NCI-H2196 (cell line): ENCODE measurements at regions not wholly inside any gene's neighbourhood (a gene's known extent, or its start where the extent isn't known, plus 50 kb on each side); places are given as distances from the start of the nearest gene placed in this dataset.

Source experiments
- DNase-seq: peaks from one replicate; lab custom pipeline; 2025; ENCODE audit not compliant: unreplicated experiment; lab: John Stamatoyannopoulos, UW

GRCh38 chr9:135219676-135220600, 132.5 kb downstream of the OLFM1 start:
- no peak for DNase-seq

GRCh38 chr9:135220601-135221575, 133.4 kb downstream of the OLFM1 start:
- DNase-seq = no peak

GRCh38 chr9:135221576-135221950, 134.1 kb downstream of the OLFM1 start:
- no peak for DNase-seq

GRCh38 chr9:135221951-135222631, 134.6 kb downstream of the OLFM1 start:
- DNase-seq = no peak

GRCh38 chr9:135222881-135223760, 135.7 kb downstream of the OLFM1 start:
- DNase-seq = no peak

DNA sequence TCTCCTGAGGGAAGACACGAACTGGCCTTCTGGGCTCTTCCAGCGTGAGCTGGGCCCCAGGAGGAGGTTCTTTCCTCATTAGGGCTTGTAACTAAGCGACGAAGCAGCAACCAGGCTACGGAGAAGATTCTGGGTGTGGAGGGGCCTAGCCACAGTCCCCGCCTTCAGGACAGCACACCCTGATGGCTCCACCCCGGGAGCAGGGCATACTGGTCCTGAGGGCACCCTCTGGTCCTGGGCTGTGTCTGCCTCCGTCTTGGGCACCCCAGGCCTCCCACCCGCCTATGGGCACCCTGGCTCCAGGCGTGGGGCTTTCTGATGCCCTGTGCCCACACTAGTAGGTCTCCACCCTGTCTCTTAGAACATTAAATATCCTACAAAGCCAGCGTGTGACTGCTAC, 136.4 kb downstream of the OLFM1 start:
- DNase-seq = no peak

DNA sequence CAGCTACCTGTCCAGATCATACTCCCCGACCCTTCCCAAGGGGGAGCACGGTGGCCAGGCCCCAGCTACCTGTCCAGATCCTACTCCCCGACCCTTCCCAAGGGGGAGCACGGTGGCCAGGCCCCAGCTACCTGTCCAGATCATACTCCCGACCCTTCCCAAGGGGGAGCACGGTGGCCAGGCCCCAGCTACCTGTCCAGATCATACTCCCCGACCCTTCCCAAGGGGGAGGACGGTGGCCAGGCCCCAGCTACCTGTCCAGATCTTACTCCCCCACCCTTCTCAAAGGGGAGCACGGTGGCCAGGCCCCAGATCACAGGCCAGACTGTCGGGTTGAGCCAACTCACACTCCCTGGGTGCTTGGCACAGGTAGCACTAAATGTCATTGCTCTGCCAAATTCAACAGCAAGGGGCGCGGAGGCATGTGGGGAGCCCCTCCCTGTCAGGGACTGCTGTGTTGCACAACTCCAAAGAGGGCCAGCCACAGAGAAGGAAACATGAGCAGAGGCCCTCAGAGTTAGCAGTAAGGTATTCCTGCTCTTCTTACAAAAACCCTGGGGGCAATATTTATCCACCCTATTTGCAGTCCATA, 136.9 kb downstream of the OLFM1 start:
- DNase-seq = no peak

GRCh38 chr9:135224921-135225541, 137.6 kb downstream of the OLFM1 start:
- DNase-seq = no peak

DNA sequence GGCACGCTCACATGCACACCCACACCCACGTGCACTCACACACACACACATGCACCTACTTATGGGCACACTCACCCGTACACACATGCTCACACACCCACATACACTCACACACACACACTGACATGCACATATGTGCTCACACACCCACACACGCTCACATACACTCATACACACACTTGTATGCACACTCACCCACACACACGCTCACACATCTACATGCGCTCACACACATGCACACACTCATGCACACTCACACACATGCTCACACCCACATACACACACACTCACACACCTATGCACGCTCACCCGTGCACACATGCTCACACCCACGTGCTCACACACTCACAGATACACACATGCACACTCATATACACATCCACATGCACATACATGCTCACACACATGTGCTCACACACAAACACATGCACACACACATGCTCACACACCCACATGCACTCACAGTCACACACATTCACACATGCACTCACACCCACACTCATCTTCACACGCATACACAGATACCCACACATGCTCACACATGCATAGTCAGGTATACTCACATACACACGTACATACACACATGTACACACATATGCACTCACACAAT, 138.3 kb downstream of the OLFM1 start:
- no peak for DNase-seq

DNA sequence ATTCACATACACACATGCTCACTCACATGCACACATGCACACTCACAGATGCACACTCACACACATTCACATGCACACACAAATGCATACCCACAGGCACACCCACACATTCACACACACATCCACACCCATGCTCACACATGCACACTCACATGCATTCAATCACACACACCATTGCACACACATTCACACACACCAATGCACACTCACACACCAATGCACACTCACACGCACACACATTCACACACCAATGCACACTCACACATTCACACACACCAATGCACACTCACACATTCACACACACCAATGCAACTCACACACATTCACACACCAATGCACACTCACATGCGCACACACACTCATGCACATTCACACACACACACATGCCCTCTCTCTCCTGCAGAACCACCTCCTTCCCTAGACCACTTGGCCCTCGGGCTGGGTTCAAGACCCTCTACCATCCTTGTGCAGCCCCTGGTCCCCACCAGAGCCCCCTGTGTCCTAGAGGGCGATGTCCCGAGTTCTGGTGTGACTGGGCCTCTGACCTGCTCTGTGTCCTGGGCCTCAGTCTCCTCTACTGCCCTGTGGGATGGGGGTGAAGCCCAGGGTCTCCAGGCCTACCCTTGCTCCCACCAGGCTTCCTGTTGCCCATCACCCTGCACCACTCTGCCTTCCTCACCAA, 139.0 kb downstream of the OLFM1 start:
- DNase-seq = no peak

GRCh38 chr9:135227641-135228251, 140.3 kb downstream of the OLFM1 start:
- no peak for DNase-seq

DNA sequence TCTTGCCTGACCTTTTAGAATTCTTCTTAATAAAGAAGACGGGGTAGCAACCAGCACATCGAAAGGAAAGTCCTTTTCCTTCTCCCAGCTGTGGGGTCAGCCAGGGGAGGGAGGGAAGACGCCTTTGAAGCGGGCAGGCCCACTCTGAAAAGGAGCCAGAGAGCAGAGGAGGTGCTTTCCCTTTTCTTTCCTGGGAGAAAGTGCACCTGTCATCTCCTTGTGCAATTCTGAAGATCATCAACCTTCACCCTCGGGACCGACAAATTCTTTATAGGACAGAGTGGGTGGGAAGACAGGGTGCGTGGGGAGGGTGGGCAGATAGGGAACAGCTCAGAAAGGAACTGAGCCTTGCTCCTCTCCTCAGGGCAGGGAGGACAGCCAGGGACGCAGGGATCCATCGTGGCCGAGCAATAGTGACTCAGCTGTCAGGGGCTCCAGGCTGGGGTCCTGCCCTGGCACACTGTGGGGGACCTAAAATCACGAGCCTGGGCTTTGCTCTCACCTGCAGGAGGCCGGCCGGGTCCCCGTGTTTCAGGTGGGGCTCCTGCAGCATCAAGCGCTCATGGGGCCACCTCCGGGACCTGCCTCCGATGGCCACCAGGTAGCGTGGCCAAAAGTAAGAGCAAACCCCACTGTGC, 141.0 kb downstream of the OLFM1 start:
- DNase-seq = no peak

DNA sequence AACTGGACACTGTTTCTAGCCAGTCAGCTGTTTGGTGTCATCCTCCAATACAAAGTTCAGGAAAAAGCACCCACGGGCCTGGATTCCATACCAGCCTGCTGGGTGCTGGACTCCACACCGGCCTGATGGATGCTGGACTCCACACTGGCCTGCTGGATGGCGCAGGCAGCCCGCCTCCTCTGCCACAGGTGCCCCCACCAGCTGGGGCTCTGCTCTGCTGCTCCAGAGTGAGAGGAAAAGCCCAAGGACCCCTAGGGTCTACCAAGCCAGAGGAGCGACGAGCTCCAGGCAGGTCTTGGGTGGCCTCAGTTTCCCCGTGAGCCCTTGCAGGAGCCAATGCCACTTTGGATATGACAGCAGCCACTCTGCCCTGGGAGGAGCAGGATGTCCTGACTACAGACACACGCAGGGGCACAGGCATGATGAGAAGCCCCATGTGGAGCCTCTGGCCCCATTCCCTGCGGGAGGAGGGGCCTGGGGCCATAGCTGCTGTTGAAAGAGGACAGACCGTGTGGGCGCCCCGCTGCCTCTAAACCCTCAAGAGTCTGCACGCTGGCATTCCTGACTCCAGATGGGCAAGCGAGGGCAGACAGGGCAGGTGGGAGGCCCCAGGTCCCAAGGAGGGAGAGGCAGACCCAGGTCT, 141.6 kb downstream of the OLFM1 start:
- DNase-seq = no peak

GRCh38 chr9:135229701-135230385, 142.4 kb downstream of the OLFM1 start:
- DNase-seq = no peak

DNA sequence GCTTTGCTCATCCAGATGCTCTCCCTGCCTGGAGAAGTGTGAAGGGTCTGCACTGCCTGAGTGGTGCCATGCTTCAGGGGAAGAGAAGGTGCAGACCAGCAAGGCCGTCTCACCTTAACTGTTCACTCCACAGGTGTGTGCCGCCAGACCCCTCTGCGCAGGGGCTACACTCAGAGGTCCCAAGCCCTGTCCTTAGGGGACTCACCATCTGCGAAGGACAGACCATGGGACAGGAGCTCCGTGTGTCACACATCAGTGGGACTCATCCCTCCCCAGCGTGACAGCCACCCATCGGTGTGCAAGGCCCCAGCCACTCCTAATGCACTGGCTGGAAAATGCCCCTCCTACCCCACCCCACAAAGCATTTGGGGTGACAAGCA, 142.9 kb downstream of the OLFM1 start:
- no peak for DNase-seq

- DNase-seq = no peak
These were observed 143.5 kb downstream of the OLFM1 start for GRCh38 chr9:135230817-135231520.
